Activated CD4-positive, alpha-beta T cell treated with anti-CD3 and anti-CD28 coated beads for 48 hours (primary cell): ENCODE measurements at regions not wholly inside any gene's neighbourhood (a gene's known extent, or its start where the extent isn't known, plus 50 kb on each side); places are given as distances from the start of the nearest gene placed in this dataset.

Experiments
- DNase-seq: peaks from one replicate; pipeline ENCODE4 v3.0.0-alpha.2; 2020

- DNase-seq, result no peak
Measured at GRCh38 chr17:36730095-36730808, 128.9 kb downstream of the MRM1 start.

- DNase-seq, result no peak
Measured at GRCh38 chr17:36730857-36731490, 129.6 kb downstream of the MRM1 start.

GRCh38 chr17:36731811-36732210 is 130.4 kb downstream of the MRM1 start:
- DNase-seq, result no peak

- no peak for DNase-seq
Measured at GRCh38 chr17:36732351-36732750, 131.0 kb downstream of the MRM1 start.

GRCh38 chr17:36736201-36737156 is 135.1 kb downstream of the MRM1 start:
- no peak for DNase-seq

- DNase-seq, result no peak
Measured at GRCh38 chr17:36739208-36739607, 137.8 kb downstream of the MRM1 start.

- DNase-seq, result no peak
Measured at GRCh38 chr17:36740157-36740556, 138.8 kb downstream of the MRM1 start.

GRCh38 chr17:36741019-36741902 is 139.9 kb downstream of the MRM1 start:
- no peak for DNase-seq

GRCh38 chr17:36742267-36743000 is 141.1 kb downstream of the MRM1 start:
- no peak for DNase-seq

GRCh38 chr17:36743130-36743529 is 141.7 kb downstream of the MRM1 start:
- DNase-seq, result no peak

- no peak for DNase-seq
Measured at GRCh38 chr17:36746381-36747053, 145.1 kb downstream of the MRM1 start.

GRCh38 chr17:36747861-36748260 is 146.5 kb downstream of the MRM1 start:
- no peak for DNase-seq

GRCh38 chr17:36748272-36748671 is 146.9 kb downstream of the MRM1 start:
- DNase-seq, result no peak

- DNase-seq, result no peak
Measured at GRCh38 chr17:36749493-36749892, 148.1 kb downstream of the MRM1 start.

- no peak for DNase-seq
Measured at GRCh38 chr17:36750316-36750885, 149.0 kb downstream of the MRM1 start.

GRCh38 chr17:36752096-36752888 is 150.9 kb downstream of the MRM1 start:
- no peak for DNase-seq

- peak; percentile 58 for DNase-seq
Measured at GRCh38 chr17:36755586-36755985, 154.2 kb downstream of the MRM1 start.

- DNase-seq, result no peak
Measured at GRCh38 chr17:36756695-36757094, 155.3 kb downstream of the MRM1 start.

GRCh38 chr17:36760425-36760824 is 159.0 kb downstream of the MRM1 start:
- no peak for DNase-seq
